ENCODE measurements at regions not wholly inside any gene's neighbourhood (a gene's known extent, or its start where the extent isn't known, plus 50 kb on each side); places are given as distances from the start of the nearest gene placed in this dataset.

- no peak for TF ChIP-seq EZH2phosphoT487 (IDR thresholded peaks at IDR 0.05; ENCODE audit: low read length)
- TF ChIP-seq CTCF (IDR thresholded peaks at IDR 0.05; ENCODE audit: low read length), result no peak
These were observed 147.9 kb downstream of the HS3ST3B1 start for GRCh38 chr17:14448818-14449217.
